HG03565 (cell line): ENCODE measurements at regions not wholly inside any gene's neighbourhood (a gene's known extent, or its start where the extent isn't known, plus 50 kb on each side); places are given as distances from the start of the nearest gene placed in this dataset.

Experiments used
- ATAC-seq: cut with Tn5 transposase; IDR thresholded peaks from one replicate; pipeline ENCODE4 v1.9.1; 2021; ENCODE audit warnings: mild to moderate bottlenecking, moderate library complexity; ENCODE audit not compliant: unreplicated experiment

- ATAC-seq: no peak
Measured at GRCh38 chr16:9241177-9241576, 149.7 kb downstream of the HAPSTR1 start.

GRCh38 chr16:9248162-9248561 is 156.7 kb downstream of the HAPSTR1 start:
- no peak for ATAC-seq

- no peak for ATAC-seq
Measured at GRCh38 chr16:9249534-9249933, 158.1 kb downstream of the HAPSTR1 start.

- ATAC-seq: no peak
Measured at GRCh38 chr16:9251026-9251425, 159.6 kb downstream of the HAPSTR1 start.

- no peak for ATAC-seq
Measured at GRCh38 chr16:9254863-9255262, 163.4 kb downstream of the HAPSTR1 start.

- ATAC-seq: no peak
Measured at GRCh38 chr16:9256196-9256595, 164.8 kb downstream of the HAPSTR1 start.

GRCh38 chr16:9257843-9258242 is 166.4 kb downstream of the HAPSTR1 start:
- no peak for ATAC-seq

- ATAC-seq: no peak
Measured at GRCh38 chr16:9258423-9259051, 167.1 kb downstream of the HAPSTR1 start.

- no peak for ATAC-seq
Measured at GRCh38 chr16:9259914-9260608, 168.6 kb downstream of the HAPSTR1 start.

GRCh38 chr16:9260666-9261065 is 169.2 kb downstream of the HAPSTR1 start:
- ATAC-seq: no peak

- ATAC-seq: no peak
Measured at GRCh38 chr16:9261376-9261775, 169.9 kb downstream of the HAPSTR1 start.

GRCh38 chr16:9262941-9263715 is 171.7 kb downstream of the HAPSTR1 start:
- ATAC-seq: no peak

GRCh38 chr16:9264067-9264466 is 172.6 kb downstream of the HAPSTR1 start:
- ATAC-seq: no peak

GRCh38 chr16:9268446-9268845 is 177.0 kb downstream of the HAPSTR1 start:
- no peak for ATAC-seq

- no peak for ATAC-seq
Measured at GRCh38 chr16:9270424-9270823, 179.0 kb downstream of the HAPSTR1 start.

GRCh38 chr16:9270941-9271340 is 179.5 kb downstream of the HAPSTR1 start:
- no peak for ATAC-seq

- no peak for ATAC-seq
Measured at GRCh38 chr16:9271841-9272240, 180.4 kb downstream of the HAPSTR1 start.

GRCh38 chr16:9275377-9275776 is 183.9 kb downstream of the HAPSTR1 start:
- ATAC-seq: no peak

- no peak for ATAC-seq
Measured at GRCh38 chr16:9275816-9276354, 184.4 kb downstream of the HAPSTR1 start.

- no peak for ATAC-seq
Measured at GRCh38 chr16:9279291-9280068, 188.0 kb downstream of the HAPSTR1 start.

- no peak for ATAC-seq
Measured at GRCh38 chr16:9280069-9280466, 188.6 kb downstream of the HAPSTR1 start.
